ENCODE measurements at regions not wholly inside any gene's neighbourhood (a gene's known extent, or its start where the extent isn't known, plus 50 kb on each side); places are given as distances from the start of the nearest gene placed in this dataset.

DNA sequence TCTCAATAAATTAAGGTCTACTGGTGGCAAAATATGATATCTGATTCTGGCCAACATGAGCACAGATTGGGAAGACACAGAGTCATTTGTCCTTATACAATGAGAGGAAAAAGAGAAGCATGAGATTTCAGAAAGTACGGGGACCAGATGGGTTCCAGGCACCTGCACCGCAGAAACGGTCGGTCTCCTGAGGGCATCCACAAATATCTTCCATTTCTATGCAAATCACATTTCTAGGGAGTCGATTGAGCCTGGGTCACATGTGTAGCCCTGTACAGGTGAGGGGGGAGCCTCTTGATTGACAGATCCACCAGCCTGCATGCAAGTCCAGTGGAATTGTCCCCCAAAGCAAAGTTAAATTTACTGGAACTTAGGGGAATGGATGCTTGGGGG is 415.6 kb downstream of the NPHP4 start:
- Histone ChIP-seq H2BK15ac (ENCODE audit: low read length) (no peak overlapping the region), H3K4ac (ENCODE audit: low read length) (no peak overlapping the region), H3K9me3 (replicated peaks in 1 of 2; ENCODE audit: control insufficient read depth in 2 of 2, insufficient read depth in 1 of 2, low read depth in 1 of 2, low read length in 2 of 2) (no peaks in the 10 kb centered on the region), H3K4me3 (ENCODE audit: low read length in 2 of 2) (no peak overlapping the region), H3K36me3 (replicated peaks in 1 of 2; ENCODE audit: control insufficient read depth in 2 of 2, insufficient read depth in 2 of 2, low read length in 2 of 2) (no peaks in the 10 kb centered on the region), H3K23ac (ENCODE audit: low read depth, low read length, poor library complexity) (no peak overlapping the region), H2AK5ac (ENCODE audit: low read depth, low read length) (no peak overlapping the region), H4K91ac (ENCODE audit: low read depth, low read length, poor library complexity) (no peak overlapping the region), H4K8ac (ENCODE audit: low read depth, low read length) (no peak overlapping the region), H3K27me3 (ENCODE audit: control insufficient read depth in 3 of 3, insufficient read depth in 3 of 3, low read depth in 1 of 3, low read length in 3 of 3) (no peaks in the 10 kb centered on the region), H3K4me2 (ENCODE audit: insufficient read depth, low read length, poor library complexity, severe bottlenecking) (no peak overlapping the region), H3K27ac (replicated peaks; ENCODE audit: low read length) (no peak overlapping the region), H3K14ac (ENCODE audit: low read length) (no peak overlapping the region), H3K9ac (ENCODE audit: low read depth, low read length, poor library complexity) (no peak overlapping the region), H2AFZ (ENCODE audit: low read length) (no peak overlapping the region), H3K79me1 (ENCODE audit: low read depth, low read length) (no peaks in the 10 kb centered on the region), H2BK12ac (ENCODE audit: low read length) (no peak overlapping the region), H2BK5ac (ENCODE audit: low read length) (no peak overlapping the region), H3K4me1 (ENCODE audit: control insufficient read depth in 2 of 2, insufficient read depth in 1 of 2, low read depth in 1 of 2, low read length in 2 of 2) (peaks cover 0 to 8% of the 10 kb centered on the region in 2 donors), H3K18ac (ENCODE audit: low read length) (no peak overlapping the region), H2BK120ac (ENCODE audit: low read depth, low read length) (no peak overlapping the region)
- DNase-seq (ENCODE audit: low spot score), result no peak
- WGBS, 2 donors (ENCODE audit: extremely low coverage in 2 of 2, insufficient read length in 2 of 2, insufficient replicate concordance in 1 of 2), result no CpG with 5 or more reads among the region's 5 CpGs

DNA sequence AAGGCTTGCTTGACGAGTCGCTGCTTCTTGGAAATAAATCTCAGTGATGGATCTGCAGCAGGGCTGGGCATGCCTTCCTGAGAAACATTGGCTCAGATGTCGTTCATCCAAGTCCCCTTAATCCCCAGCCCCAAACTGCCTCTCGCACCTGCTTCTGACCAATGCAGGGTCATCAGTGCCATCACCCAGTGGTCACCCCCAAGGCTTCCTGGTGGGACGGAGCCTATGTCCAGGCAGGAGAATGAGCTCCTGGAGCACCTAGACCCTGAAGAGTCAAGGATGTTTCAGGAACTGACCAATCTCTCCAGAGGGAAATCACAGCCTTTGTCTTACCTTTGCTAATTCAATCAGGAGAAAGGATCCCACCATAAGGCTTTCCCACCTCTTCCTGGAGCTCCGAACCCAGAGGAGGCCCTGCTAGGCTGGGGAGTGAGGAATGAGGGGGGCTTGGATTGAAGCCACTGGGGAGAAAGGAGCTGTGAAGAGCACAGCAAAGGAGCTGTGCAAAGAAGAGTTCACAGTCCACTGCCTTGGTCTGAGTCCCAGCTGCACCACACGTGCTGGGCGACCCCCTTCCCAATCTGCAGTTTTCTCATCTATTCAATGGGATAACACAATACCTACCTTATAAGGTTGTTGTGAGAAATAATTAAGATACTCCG is 416.1 kb downstream of the NPHP4 start:
- DNase-seq (ENCODE audit: low spot score), result no peak
- H3K14ac ChIP-seq (ENCODE audit: low read length), result no peak overlapping the region
- WGBS, 2 donors (ENCODE audit: extremely low coverage in 2 of 2, insufficient read length in 2 of 2, insufficient replicate concordance in 1 of 2), result no CpG with 5 or more reads among the region's 9 CpGs

DNA sequence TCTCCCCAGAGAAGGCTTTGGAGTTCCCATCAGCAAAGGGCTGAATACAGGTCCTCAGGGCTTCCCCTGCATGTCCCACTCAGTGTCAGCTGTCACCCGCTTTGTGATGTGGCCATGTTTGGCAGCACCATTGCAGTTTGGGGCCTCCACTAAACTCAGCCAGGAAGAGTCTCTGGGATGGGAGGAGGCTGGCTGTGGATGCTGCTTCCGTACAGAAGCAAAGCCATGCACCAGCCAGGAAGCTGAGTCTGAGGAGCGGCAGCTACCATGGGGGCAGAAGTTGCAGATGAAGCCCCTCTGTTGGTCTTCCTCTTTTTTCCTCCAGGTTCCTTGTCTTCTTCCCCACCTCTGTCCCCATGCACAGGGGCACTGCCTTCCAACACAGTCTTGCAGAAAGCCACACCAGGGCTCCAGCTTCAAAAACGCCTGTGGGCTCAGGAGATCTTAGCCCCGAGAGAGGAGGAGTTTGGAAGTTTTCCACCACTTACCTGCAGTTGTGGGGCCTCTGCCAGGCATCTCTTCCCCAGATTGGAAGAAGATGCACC is 416.8 kb downstream of the NPHP4 start:
- no peak overlapping the region for H2BK12ac ChIP-seq (ENCODE audit: low read length)
- WGBS, 2 donors (ENCODE audit: extremely low coverage in 2 of 2, insufficient read length in 2 of 2, insufficient replicate concordance in 1 of 2), result no CpG with 5 or more reads among the region's 5 CpGs
- H2AFZ ChIP-seq (ENCODE audit: low read length), result no peak overlapping the region
- DNase-seq (ENCODE audit: low spot score), result no peak
- no peak overlapping the region for H3K23ac ChIP-seq (ENCODE audit: low read depth, low read length, poor library complexity)
- H2BK15ac ChIP-seq (ENCODE audit: low read length), result no peak overlapping the region
- no peak overlapping the region for H4K8ac ChIP-seq (ENCODE audit: low read depth, low read length)
- peaks cover 0 to 8% of the 10 kb centered on the region in 2 donors for H3K4me1 ChIP-seq (ENCODE audit: control insufficient read depth in 2 of 2, insufficient read depth in 1 of 2, low read depth in 1 of 2, low read length in 2 of 2)
- no peak overlapping the region for H3K14ac ChIP-seq (ENCODE audit: low read length)
- H2BK120ac ChIP-seq (ENCODE audit: low read depth, low read length), result no peak overlapping the region
- H3K4me3 ChIP-seq (ENCODE audit: low read length in 2 of 2), result no peak overlapping the region
- H3K79me1 ChIP-seq (ENCODE audit: low read depth, low read length), result no peaks in the 10 kb centered on the region
- peaks cover 0 to 3% of the 10 kb centered on the region in 2 donors for H3K9me3 ChIP-seq (replicated peaks in 1 of 2; ENCODE audit: control insufficient read depth in 2 of 2, insufficient read depth in 1 of 2, low read depth in 1 of 2, low read length in 2 of 2)
- no peak overlapping the region for H4K91ac ChIP-seq (ENCODE audit: low read depth, low read length, poor library complexity)
- H3K4ac ChIP-seq (ENCODE audit: low read length), result no peak overlapping the region
- no peaks in the 10 kb centered on the region for H3K36me3 ChIP-seq (replicated peaks in 1 of 2; ENCODE audit: control insufficient read depth in 2 of 2, insufficient read depth in 2 of 2, low read length in 2 of 2)
- no peak overlapping the region for H3K18ac ChIP-seq (ENCODE audit: low read length)
- no peak overlapping the region for H3K9ac ChIP-seq (ENCODE audit: low read depth, low read length, poor library complexity)
- no peak overlapping the region for H2BK5ac ChIP-seq (ENCODE audit: low read length)
- no peaks in the 10 kb centered on the region for H3K27me3 ChIP-seq (ENCODE audit: control insufficient read depth in 3 of 3, insufficient read depth in 3 of 3, low read depth in 1 of 3, low read length in 3 of 3)
- H2AK5ac ChIP-seq (ENCODE audit: low read depth, low read length), result no peak overlapping the region
- H3K27ac ChIP-seq (replicated peaks; ENCODE audit: low read length), result no peak overlapping the region
- no peak overlapping the region for H3K4me2 ChIP-seq (ENCODE audit: insufficient read depth, low read length, poor library complexity, severe bottlenecking)

More for the DNA sequence above, 416.1 kb downstream of the NPHP4 start:
- no peak overlapping the region for H4K91ac ChIP-seq (ENCODE audit: low read depth, low read length, poor library complexity)
- H2BK12ac ChIP-seq (ENCODE audit: low read length), result no peak overlapping the region
- H3K9me3 ChIP-seq (replicated peaks in 1 of 2; ENCODE audit: control insufficient read depth in 2 of 2, insufficient read depth in 1 of 2, low read depth in 1 of 2, low read length in 2 of 2), result peaks cover 0 to 2% of the 10 kb centered on the region in 2 donors
- no peak overlapping the region for H3K18ac ChIP-seq (ENCODE audit: low read length)
- H2BK5ac ChIP-seq (ENCODE audit: low read length), result no peak overlapping the region
- H3K4me3 ChIP-seq (ENCODE audit: low read length in 2 of 2), result no peak overlapping the region
- no peak overlapping the region for H2BK120ac ChIP-seq (ENCODE audit: low read depth, low read length)
- H3K9ac ChIP-seq (ENCODE audit: low read depth, low read length, poor library complexity), result no peak overlapping the region
- no peak overlapping the region for H2AFZ ChIP-seq (ENCODE audit: low read length)
- H3K27ac ChIP-seq (replicated peaks; ENCODE audit: low read length), result no peak overlapping the region
- no peak overlapping the region for H3K4ac ChIP-seq (ENCODE audit: low read length)
- no peaks in the 10 kb centered on the region for H3K36me3 ChIP-seq (replicated peaks in 1 of 2; ENCODE audit: control insufficient read depth in 2 of 2, insufficient read depth in 2 of 2, low read length in 2 of 2)
- no peaks in the 10 kb centered on the region for H3K79me1 ChIP-seq (ENCODE audit: low read depth, low read length)
- H3K23ac ChIP-seq (ENCODE audit: low read depth, low read length, poor library complexity), result no peak overlapping the region
- H3K4me1 ChIP-seq (ENCODE audit: control insufficient read depth in 2 of 2, insufficient read depth in 1 of 2, low read depth in 1 of 2, low read length in 2 of 2), result peaks cover 0 to 8% of the 10 kb centered on the region in 2 donors
- H3K4me2 ChIP-seq (ENCODE audit: insufficient read depth, low read length, poor library complexity, severe bottlenecking), result no peak overlapping the region
- H2BK15ac ChIP-seq (ENCODE audit: low read length), result no peak overlapping the region
- H4K8ac ChIP-seq (ENCODE audit: low read depth, low read length), result no peak overlapping the region
- no peak overlapping the region for H2AK5ac ChIP-seq (ENCODE audit: low read depth, low read length)
- no peaks in the 10 kb centered on the region for H3K27me3 ChIP-seq (ENCODE audit: control insufficient read depth in 3 of 3, insufficient read depth in 3 of 3, low read depth in 1 of 3, low read length in 3 of 3)

DNA sequence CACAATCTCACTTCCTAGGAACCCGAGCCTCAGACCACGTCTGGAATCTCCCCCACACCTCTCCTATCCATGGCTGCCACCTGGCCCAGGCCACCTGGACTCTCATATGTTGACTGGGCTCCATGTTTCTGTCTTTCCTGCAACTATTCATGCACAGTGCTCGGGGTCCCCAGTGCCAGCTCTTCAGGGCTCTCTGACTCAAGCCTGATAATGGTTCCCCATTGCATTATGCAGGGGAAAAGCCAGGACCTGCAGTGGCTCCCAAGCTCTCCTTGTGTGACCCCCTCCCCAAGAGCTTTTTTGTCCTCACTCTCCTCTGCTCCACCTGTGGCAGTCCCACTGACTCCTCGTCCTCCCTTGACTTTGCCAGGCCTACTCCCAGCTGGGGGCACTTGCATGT is 417.6 kb downstream of the NPHP4 start:
- Histone ChIP-seq H3K4me3 (ENCODE audit: low read length in 2 of 2) (no peak overlapping the region), H3K9me3 (replicated peaks in 1 of 2; ENCODE audit: control insufficient read depth in 2 of 2, insufficient read depth in 1 of 2, low read depth in 1 of 2, low read length in 2 of 2) (peaks cover 0 to 3% of the 10 kb centered on the region in 2 donors), H3K79me1 (ENCODE audit: low read depth, low read length) (no peaks in the 10 kb centered on the region), H4K91ac (ENCODE audit: low read depth, low read length, poor library complexity) (no peak overlapping the region), H3K9ac (ENCODE audit: low read depth, low read length, poor library complexity) (no peak overlapping the region), H2BK12ac (ENCODE audit: low read length) (no peak overlapping the region), H3K4ac (ENCODE audit: low read length) (no peak overlapping the region), H3K36me3 (replicated peaks in 1 of 2; ENCODE audit: control insufficient read depth in 2 of 2, insufficient read depth in 2 of 2, low read length in 2 of 2) (no peaks in the 10 kb centered on the region), H4K8ac (ENCODE audit: low read depth, low read length) (no peak overlapping the region), H3K18ac (ENCODE audit: low read length) (no peak overlapping the region), H3K14ac (ENCODE audit: low read length) (no peak overlapping the region), H3K4me1 (ENCODE audit: control insufficient read depth in 2 of 2, insufficient read depth in 1 of 2, low read depth in 1 of 2, low read length in 2 of 2) (peaks cover 0 to 8% of the 10 kb centered on the region in 2 donors), H3K23ac (ENCODE audit: low read depth, low read length, poor library complexity) (no peak overlapping the region), H2BK120ac (ENCODE audit: low read depth, low read length) (no peak overlapping the region), H2BK15ac (ENCODE audit: low read length) (no peak overlapping the region), H2AFZ (ENCODE audit: low read length) (no peak overlapping the region), H3K27ac (replicated peaks; ENCODE audit: low read length) (no peak overlapping the region), H2AK5ac (ENCODE audit: low read depth, low read length) (no peak overlapping the region), H3K27me3 (ENCODE audit: control insufficient read depth in 3 of 3, insufficient read depth in 3 of 3, low read depth in 1 of 3, low read length in 3 of 3) (no peaks in the 10 kb centered on the region), H2BK5ac (ENCODE audit: low read length) (no peak overlapping the region), H3K4me2 (ENCODE audit: insufficient read depth, low read length, poor library complexity, severe bottlenecking) (no peak overlapping the region)
- no peak for DNase-seq (ENCODE audit: low spot score)
- no CpG with 5 or more reads among the region's 4 CpGs for WGBS, 2 donors (ENCODE audit: extremely low coverage in 2 of 2, insufficient read length in 2 of 2, insufficient replicate concordance in 1 of 2)
